A673 (cell line): ENCODE measurements at regions not wholly inside any gene's neighbourhood (a gene's known extent, or its start where the extent isn't known, plus 50 kb on each side); places are given as distances from the start of the nearest gene placed in this dataset.

Experiments used
- BruUV-seq: library from RNA; stranded (reverse); fragments of 400-500 nt; replicated peaks from 2 replicates; lab custom pipeline; 2021; lab: Mats Ljungman, UMichigan
- CTCF ChIA-PET: fragments of 300-600 bp; sonication (Branson Sonifier 250); formaldehyde crosslinking; loops from one replicate; lab custom pipeline; 2022; ENCODE audit warnings: antibody characterized with exemption; lab: Charles Lee
- POLR2A ChIA-PET: fragments of 300-600 bp; sonication (Branson Sonifier 250); formaldehyde crosslinking; loops from one replicate; lab custom pipeline; 2022; ENCODE audit warnings: antibody characterized with exemption; ENCODE audit not compliant: low non-redundant PET; lab: Charles Lee
- DNase-seq: peaks from one replicate; pipeline ENCODE4 v3.0.0-alpha.2; 2015; ENCODE audit warnings: low spot score
- H3K27ac ChIP-seq: fragments of 200-600 bp; sonication (generic); 2 replicates; pipeline ENCODE4 v1.5.1; 2016; ENCODE audit warnings: mixed run types, low read depth, mild to moderate bottlenecking, mixed read lengths, antibody characterized with exemption, low read length; ENCODE audit not compliant: poor library complexity, severe bottlenecking
- H3K27me3 ChIP-seq: fragments of 200-600 bp; sonication (generic); replicated peaks from 2 replicates; pipeline ENCODE4 v1.6.1; 2017; ENCODE audit warnings: mixed run types, low read depth, mild to moderate bottlenecking, mixed read lengths, antibody characterized with exemption, low read length; ENCODE audit not compliant: insufficient read depth, poor library complexity
- H3K36me3 ChIP-seq: fragments of 200-600 bp; sonication (generic); 2 replicates; pipeline ENCODE4 v1.6.1; 2016; ENCODE audit warnings: mixed run types, mild to moderate bottlenecking, mixed read lengths, antibody characterized with exemption, low read length; ENCODE audit not compliant: insufficient read depth, poor library complexity, severe bottlenecking
- H3K4me1 ChIP-seq: fragments of 200-600 bp; sonication (generic); 2 replicates; pipeline ENCODE4 v1.6.1; 2017; ENCODE audit warnings: mixed run types, mild to moderate bottlenecking, mixed read lengths, antibody characterized with exemption, low read length; ENCODE audit not compliant: insufficient read depth, poor library complexity, severe bottlenecking
- H3K4me3 ChIP-seq: fragments of 200-600 bp; sonication (generic); 2 replicates; pipeline ENCODE4 v1.5.1; 2016; ENCODE audit warnings: low read depth, mixed run types, mild to moderate bottlenecking, mixed read lengths, low read length; ENCODE audit not compliant: poor library complexity, severe bottlenecking
- H3K9me3 ChIP-seq: fragments of 200-600 bp; sonication (generic); 2 replicates; pipeline ENCODE4 v1.6.1; 2016; ENCODE audit warnings: mixed run types, low read depth, mild to moderate bottlenecking, mixed read lengths, antibody characterized with exemption, low read length; ENCODE audit not compliant: poor library complexity, severe bottlenecking
- CTCF ChIP-seq: fragments of 300-800, 200-600 bp; sonication (generic); conservative IDR thresholded peaks from 2 replicates; pipeline ENCODE4 v1.5.1; 2017; ENCODE audit warnings: low read depth, mild to moderate bottlenecking, antibody characterized with exemption, low read length, moderate library complexity, mixed read lengths
- EZH2 ChIP-seq: fragments of 200-600 bp; sonication (generic); IDR thresholded peaks from 2 replicates; pipeline ENCODE4 v1.6.1; 2017; ENCODE audit warnings: borderline replicate concordance, low read depth, mild to moderate bottlenecking, mixed read lengths, antibody characterized with exemption, low read length; ENCODE audit not compliant: poor library complexity, severe bottlenecking
- intact Hi-C: fragments of 100-400 bp; cut with micrococcal nuclease; formaldehyde crosslinking; loops from one replicate; pipeline ENCODE4 v1.10.0; 2022; ENCODE audit not compliant: unreplicated experiment

DNA sequence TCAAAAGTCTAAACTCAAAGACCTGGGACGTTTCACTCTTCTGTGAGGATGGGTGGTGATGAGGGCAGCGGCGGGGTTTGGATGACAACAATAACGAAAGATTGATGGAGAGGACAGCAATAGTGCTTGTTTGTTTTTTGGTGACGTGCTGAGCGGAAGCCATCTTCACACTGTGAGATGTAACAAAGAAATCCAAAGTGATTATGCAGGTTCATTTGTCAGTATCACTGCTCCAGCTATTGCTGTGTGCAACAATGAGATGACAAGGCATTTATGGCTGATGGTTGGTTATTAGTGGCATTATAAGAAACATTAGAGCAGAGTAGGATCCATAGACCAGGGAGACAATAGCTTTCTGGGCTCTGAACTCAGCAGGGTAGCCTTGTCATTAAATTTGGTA lies 306.7 kb downstream of the RNF144B start:
- Histone ChIP-seq H3K36me3 (no peaks in the 10 kb centered on the region), H3K27ac (no peak overlapping the region), H3K4me3 (no peak overlapping the region), H3K27me3 (no peaks in the 10 kb centered on the region), H3K9me3 (no peaks in the 10 kb centered on the region), H3K4me1 (no peaks in the 10 kb centered on the region)
- CTCF ChIA-PET, result no interaction called here
- BruUV-seq, result no TSS peak
- intact Hi-C loops, result no loop called here
- no peak for DNase-seq
- POLR2A ChIA-PET, result no interaction called here
- TF ChIP-seq EZH2 (no peak), CTCF (no peak)

DNA sequence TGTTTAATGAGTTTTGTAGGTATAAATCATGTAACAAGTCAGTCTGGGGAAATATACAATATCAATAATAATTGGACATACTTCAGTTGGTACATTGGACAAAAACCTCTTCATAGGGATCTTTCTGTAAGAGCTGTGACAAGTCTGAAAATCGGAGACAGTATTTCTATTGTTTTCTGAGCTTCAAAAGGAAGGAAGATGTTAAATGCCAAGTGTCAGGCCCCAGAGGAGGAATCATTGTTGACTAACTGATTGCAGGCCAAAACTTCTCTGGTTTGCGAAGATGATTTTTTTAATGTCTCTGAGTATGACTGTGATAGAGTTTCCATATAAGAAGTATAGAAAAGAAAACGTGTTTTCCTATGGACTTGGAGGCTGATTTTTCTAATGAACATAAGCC lies 316.4 kb downstream of the RNF144B start:
- DNase-seq, result no peak
- ChIA-PET POLR2A (no interaction called here), CTCF (no interaction called here)
- Histone ChIP-seq H3K4me1 (no peaks in the 10 kb centered on the region), H3K36me3 (no peaks in the 10 kb centered on the region), H3K27me3 (no peaks in the 10 kb centered on the region), H3K4me3 (no peak overlapping the region), H3K9me3 (no peaks in the 10 kb centered on the region), H3K27ac (no peak overlapping the region)
- intact Hi-C loops, result no loop called here
- TF ChIP-seq EZH2 (no peak), CTCF (no peak)
- BruUV-seq, result no TSS peak

- H3K36me3 ChIP-seq, result no peaks in the 10 kb centered on the region
- H3K27me3 ChIP-seq, result no peaks in the 10 kb centered on the region
- POLR2A ChIA-PET, result no interaction called here
- H3K4me1 ChIP-seq, result no peaks in the 10 kb centered on the region
- no peak overlapping the region for H3K4me3 ChIP-seq
- intact Hi-C loops, result no loop called here
- no peak for TF ChIP-seq CTCF
- no peak for TF ChIP-seq EZH2
- no peaks in the 10 kb centered on the region for H3K9me3 ChIP-seq
- H3K27ac ChIP-seq, result no peak overlapping the region
- no peak for DNase-seq
- CTCF ChIA-PET, result no interaction called here
- BruUV-seq, result no TSS peak
Observed at GRCh38 chr6:18707714-18708439, 320.7 kb downstream of the RNF144B start.
